ENCODE measurements at regions not wholly inside any gene's neighbourhood (a gene's known extent, or its start where the extent isn't known, plus 50 kb on each side); places are given as distances from the start of the nearest gene placed in this dataset.
A peak's percentile ranks its signal among the peaks of the same experiment; 100 is the strongest.

DNA sequence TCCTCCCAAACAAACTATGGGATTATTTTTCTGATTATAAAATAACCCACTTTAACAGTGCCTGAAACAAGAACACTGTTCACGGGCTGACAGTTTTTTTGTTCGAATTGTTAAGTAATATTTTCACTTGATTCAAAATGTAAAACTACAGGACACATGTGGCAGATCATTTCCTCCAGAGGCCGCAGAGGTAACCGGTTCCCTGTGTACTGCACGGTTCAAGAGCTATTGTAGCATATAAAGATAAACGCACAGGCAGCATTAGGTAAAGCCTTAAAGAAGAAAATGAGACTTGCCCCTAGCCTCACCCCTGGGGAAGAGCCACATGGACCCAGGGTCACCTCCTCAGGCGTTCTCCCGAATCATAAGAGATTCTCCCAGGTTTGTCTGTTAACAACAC lies 181.3 kb upstream of the AFDN start:
- 91% methylated on average over 8 of the region's 8 CpGs for WGBS (ENCODE audit: low lambda C conversion rate, missing lambda C conversion rate)
- no peaks in the 10 kb centered on the region for H3K27me3 ChIP-seq
- H3K9me3 ChIP-seq (ENCODE audit: low read depth) = no peaks in the 10 kb centered on the region
- H3K79me2 ChIP-seq = no peaks in the 10 kb centered on the region
- no peaks in the 10 kb centered on the region for H3K9me2 ChIP-seq (replicated peaks; ENCODE audit: insufficient read depth)
- no peak overlapping the region for H3K4me2 ChIP-seq
- TF ChIP-seq EZH2 (IDR thresholded peaks at IDR 0.05; ENCODE audit: borderline replicate concordance) (no peak), EZH2phosphoT487 (IDR thresholded peaks at IDR 0.05; ENCODE audit: low read depth, severe bottlenecking, unreplicated experiment) (no peak)
- TF ChIP-seq, protein P1, sequence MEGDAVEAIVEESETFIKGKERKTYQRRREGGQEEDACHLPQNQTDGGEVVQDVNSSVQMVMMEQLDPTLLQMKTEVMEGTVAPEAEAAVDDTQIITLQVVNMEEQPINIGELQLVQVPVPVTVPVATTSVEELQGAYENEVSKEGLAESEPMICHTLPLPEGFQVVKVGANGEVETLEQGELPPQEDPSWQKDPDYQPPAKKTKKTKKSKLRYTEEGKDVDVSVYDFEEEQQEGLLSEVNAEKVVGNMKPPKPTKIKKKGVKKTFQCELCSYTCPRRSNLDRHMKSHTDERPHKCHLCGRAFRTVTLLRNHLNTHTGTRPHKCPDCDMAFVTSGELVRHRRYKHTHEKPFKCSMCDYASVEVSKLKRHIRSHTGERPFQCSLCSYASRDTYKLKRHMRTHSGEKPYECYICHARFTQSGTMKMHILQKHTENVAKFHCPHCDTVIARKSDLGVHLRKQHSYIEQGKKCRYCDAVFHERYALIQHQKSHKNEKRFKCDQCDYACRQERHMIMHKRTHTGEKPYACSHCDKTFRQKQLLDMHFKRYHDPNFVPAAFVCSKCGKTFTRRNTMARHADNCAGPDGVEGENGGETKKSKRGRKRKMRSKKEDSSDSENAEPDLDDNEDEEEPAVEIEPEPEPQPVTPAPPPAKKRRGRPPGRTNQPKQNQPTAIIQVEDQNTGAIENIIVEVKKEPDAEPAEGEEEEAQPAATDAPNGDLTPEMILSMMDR (IDR thresholded peaks at IDR 0.05; ENCODE audit: poor library complexity) = no peak
- H3K4me1 ChIP-seq (ENCODE audit: insufficient read depth) = no peaks in the 10 kb centered on the region
- DNase-seq (ENCODE audit: low spot score) = no peak
- H3K27ac ChIP-seq = no peak overlapping the region
- H3K36me3 ChIP-seq (replicated peaks; ENCODE audit: insufficient read depth, low read depth) = no peaks in the 10 kb centered on the region
- no peak overlapping the region for H2AFZ ChIP-seq
- no peaks in the 10 kb centered on the region for H4K20me1 ChIP-seq (ENCODE audit: insufficient read depth, poor library complexity, severe bottlenecking)
- H3K4me3 ChIP-seq = no peak overlapping the region

DNA sequence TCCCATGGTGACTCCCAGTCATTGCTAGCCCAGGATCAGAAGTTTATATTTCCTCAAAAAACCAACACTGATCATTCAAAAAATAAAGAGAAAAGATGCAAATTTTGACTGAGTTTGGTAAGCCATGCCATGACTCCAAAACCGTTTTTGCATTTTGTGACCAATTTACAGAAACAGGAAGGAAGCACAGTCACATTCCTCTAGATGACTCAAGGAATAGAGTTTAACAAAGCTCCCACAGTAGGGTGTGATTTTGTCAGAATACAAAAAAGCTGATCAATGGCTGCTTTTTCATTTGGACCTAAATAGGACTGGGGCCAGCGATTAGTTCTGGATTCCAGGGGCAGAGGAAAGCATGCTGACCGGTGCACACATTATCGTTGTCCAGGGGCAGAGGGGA lies 179.4 kb upstream of the AFDN start:
- no peak overlapping the region for H3K4me2 ChIP-seq
- no peaks in the 10 kb centered on the region for H3K9me2 ChIP-seq (replicated peaks; ENCODE audit: insufficient read depth)
- H3K4me3 ChIP-seq = no peak overlapping the region
- H3K4me1 ChIP-seq (ENCODE audit: insufficient read depth) = no peaks in the 10 kb centered on the region
- H2AFZ ChIP-seq = no peak overlapping the region
- no peaks in the 10 kb centered on the region for H3K36me3 ChIP-seq (replicated peaks; ENCODE audit: insufficient read depth, low read depth)
- no peak for TF ChIP-seq EZH2phosphoT487 (IDR thresholded peaks at IDR 0.05; ENCODE audit: low read depth, severe bottlenecking, unreplicated experiment)
- no peak for TF ChIP-seq EZH2 (IDR thresholded peaks at IDR 0.05; ENCODE audit: borderline replicate concordance)
- TF ChIP-seq, protein P1 (IDR thresholded peaks at IDR 0.05; ENCODE audit: poor library complexity) = no peak
- H3K9me3 ChIP-seq (ENCODE audit: low read depth) = no peaks in the 10 kb centered on the region
- WGBS (ENCODE audit: low lambda C conversion rate, missing lambda C conversion rate) = 79% methylated on average over 4 of the region's 4 CpGs
- H3K27me3 ChIP-seq = no peaks in the 10 kb centered on the region
- no peak overlapping the region for H3K27ac ChIP-seq
- DNase-seq (ENCODE audit: low spot score) = no peak
- H4K20me1 ChIP-seq (ENCODE audit: insufficient read depth, poor library complexity, severe bottlenecking) = no peaks in the 10 kb centered on the region
- no peaks in the 10 kb centered on the region for H3K79me2 ChIP-seq

DNA sequence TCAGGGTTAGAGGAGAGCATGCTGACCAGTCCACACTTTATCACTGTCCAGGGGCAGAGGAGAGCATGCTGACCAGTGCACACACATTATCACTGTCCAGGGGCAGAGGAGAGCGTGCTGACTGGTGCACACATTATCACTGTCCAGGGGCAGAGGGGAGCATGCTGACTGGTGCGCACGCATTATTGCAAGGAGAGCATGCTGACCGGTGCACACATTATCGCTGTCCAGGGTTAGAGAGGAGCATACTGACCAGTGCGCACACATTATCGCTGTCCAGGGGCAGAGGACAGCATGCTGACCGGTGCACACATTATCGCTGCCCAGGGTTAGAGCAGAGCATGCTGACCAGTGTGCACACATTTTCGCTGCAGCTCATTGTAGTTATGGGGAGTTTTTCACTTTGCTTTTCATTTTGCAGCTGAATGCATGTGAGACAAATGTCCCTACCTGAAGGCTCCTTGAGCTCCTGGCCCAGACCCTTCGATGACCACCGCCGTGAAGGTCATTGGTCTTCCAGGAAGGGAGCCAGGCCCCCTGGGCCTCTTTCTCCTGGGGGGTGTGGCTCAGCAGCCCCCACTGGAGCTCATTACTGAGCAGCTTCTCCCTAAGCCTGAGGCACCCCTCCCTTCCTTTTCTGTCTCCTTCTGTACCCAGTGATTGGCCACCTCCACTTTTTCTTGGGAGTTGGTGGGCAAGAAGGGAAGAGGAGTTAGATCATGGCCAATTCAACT lies 178.8 kb upstream of the AFDN start:
- Histone ChIP-seq H4K20me1 (ENCODE audit: insufficient read depth, poor library complexity, severe bottlenecking) (no peaks in the 10 kb centered on the region), H3K79me2 (no peaks in the 10 kb centered on the region), H3K4me1 (ENCODE audit: insufficient read depth) (no peaks in the 10 kb centered on the region), H3K9me2 (replicated peaks; ENCODE audit: insufficient read depth) (no peaks in the 10 kb centered on the region), H3K4me2 (no peak overlapping the region), H3K4me3 (no peak overlapping the region), H2AFZ (no peak overlapping the region), H3K9me3 (ENCODE audit: low read depth) (no peaks in the 10 kb centered on the region), H3K27me3 (no peaks in the 10 kb centered on the region), H3K27ac (peak overlapping the region; percentile 40), H3K36me3 (replicated peaks; ENCODE audit: insufficient read depth, low read depth) (no peaks in the 10 kb centered on the region)
- TF ChIP-seq, protein P1 (IDR thresholded peaks at IDR 0.05; ENCODE audit: poor library complexity) = no peak
- TF ChIP-seq EZH2phosphoT487 (IDR thresholded peaks at IDR 0.05; ENCODE audit: low read depth, severe bottlenecking, unreplicated experiment) = no peak
- no peak for TF ChIP-seq EZH2 (IDR thresholded peaks at IDR 0.05; ENCODE audit: borderline replicate concordance)
- DNase-seq (ENCODE audit: low spot score) = no peak
- 89% methylated on average over 13 of the region's 13 CpGs for WGBS (ENCODE audit: low lambda C conversion rate, missing lambda C conversion rate)

Measured in hepatocyte (in vitro differentiated cells).